Astrocyte (in vitro differentiated cells and primary cell): ENCODE measurements at regions not wholly inside any gene's neighbourhood (a gene's known extent, or its start where the extent isn't known, plus 50 kb on each side); places are given as distances from the start of the nearest gene placed in this dataset.

Experiments
- CTCF ChIP-seq: IDR thresholded peaks from 2 replicates; pipeline ENCODE4 v1.5.1; 2011; ENCODE audit warnings: low read depth, mild to moderate bottlenecking, inconsistent platforms, low read length, moderate library complexity; ENCODE audit not compliant: insufficient read depth
- EZH2 ChIP-seq: IDR thresholded peaks from 2 replicates; pipeline ENCODE4 v1.6.1; 2012; ENCODE audit warnings: mild to moderate bottlenecking, low read length, inconsistent platforms; ENCODE audit not compliant: insufficient read depth

DNA sequence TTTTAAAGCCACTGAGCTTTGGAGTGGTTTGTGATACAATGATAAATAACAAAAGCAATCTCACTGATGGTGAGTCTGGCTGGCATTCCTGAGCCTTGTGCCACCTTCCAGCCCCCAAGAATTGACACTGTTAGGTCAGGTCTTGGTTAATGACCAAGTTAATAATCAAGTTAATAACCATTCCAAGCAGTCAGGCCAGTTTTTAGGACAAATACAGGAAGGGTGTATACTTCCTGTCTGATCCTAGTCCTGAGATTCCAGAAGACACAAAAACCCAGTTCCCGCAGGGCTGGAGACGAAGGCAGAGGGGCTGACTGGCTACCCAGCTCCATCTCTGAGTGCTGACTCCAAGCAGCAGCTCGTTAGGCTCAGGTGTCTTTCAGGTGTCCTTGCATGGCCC is 74.6 kb upstream of the LAPTM4A start:
- TF ChIP-seq CTCF = no peak
- no peak for TF ChIP-seq EZH2
